T-helper 2 cell treated with Interferon-gamma antibody and Interleukin-4, amounts not matched to agents 100 ng/mL and 5 ng/mL, for 36 hours (primary cell): ENCODE measurements at regions not wholly inside any gene's neighbourhood (a gene's known extent, or its start where the extent isn't known, plus 50 kb on each side); places are given as distances from the start of the nearest gene placed in this dataset.

ENCODE experiments used
- intact Hi-C: fragments of 100-400 bp; cut with micrococcal nuclease; formaldehyde crosslinking; loops from one replicate; pipeline ENCODE4 v1.15.1; 2023

DNA sequence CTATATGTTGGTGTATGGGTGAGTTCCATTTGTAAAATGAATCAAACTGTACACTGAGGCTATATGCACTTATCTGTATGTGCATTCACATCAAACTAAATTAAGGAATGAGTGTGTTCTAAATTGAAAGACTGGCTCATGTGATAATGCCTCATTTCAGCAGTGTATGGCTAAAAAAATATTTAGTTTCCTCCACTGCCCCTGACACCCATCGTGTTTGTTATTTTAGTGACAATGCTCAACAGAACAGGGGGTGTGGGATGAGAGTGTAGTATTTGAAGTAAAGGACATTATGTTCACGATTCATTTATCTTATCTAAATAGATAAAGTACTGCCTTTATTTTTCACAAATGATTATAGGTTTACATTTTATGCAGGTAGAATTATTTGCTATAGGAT, 301.1 kb upstream of the ARPP21 start:
- intact Hi-C loops, result no loop called here

DNA sequence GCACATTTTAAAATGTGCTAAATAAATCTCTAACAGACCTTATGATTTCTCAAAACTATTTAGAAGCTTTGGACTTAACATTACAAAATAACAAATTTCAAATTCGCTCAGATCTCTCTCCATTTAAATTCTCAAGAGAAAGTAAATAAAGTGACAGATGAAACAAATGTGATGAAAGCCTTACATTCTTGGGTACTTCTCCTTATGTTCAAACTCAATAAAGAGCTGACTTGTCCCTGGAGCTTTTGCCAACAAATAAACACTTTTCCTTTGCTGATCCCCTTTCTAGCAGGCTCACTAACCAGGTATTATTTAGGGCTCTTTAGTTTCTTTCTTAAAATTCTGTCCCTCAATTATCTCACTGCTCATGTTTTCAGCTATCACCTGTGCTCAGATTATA, 259.1 kb upstream of the ARPP21 start:
- intact Hi-C loops, result no loop called here

DNA sequence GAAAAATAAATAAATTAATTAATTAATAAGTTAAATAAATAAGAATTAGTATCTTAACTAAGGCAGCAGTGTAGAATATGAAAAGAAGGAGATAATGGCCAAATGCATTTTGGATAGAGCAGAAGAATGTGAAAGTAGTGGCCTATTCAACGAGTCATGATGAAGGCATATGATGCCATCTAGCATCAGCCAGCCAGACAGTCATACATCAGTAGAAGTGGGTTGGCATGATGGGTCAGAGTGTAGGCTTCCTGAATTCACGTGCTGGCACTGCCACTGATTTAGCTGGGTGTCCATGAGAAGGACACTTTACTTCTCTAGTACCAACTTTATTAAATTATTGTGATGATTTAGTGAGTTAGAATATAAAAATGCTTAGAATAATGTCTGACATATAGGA, 256.1 kb upstream of the ARPP21 start:
- intact Hi-C loops, result no loop called here

DNA sequence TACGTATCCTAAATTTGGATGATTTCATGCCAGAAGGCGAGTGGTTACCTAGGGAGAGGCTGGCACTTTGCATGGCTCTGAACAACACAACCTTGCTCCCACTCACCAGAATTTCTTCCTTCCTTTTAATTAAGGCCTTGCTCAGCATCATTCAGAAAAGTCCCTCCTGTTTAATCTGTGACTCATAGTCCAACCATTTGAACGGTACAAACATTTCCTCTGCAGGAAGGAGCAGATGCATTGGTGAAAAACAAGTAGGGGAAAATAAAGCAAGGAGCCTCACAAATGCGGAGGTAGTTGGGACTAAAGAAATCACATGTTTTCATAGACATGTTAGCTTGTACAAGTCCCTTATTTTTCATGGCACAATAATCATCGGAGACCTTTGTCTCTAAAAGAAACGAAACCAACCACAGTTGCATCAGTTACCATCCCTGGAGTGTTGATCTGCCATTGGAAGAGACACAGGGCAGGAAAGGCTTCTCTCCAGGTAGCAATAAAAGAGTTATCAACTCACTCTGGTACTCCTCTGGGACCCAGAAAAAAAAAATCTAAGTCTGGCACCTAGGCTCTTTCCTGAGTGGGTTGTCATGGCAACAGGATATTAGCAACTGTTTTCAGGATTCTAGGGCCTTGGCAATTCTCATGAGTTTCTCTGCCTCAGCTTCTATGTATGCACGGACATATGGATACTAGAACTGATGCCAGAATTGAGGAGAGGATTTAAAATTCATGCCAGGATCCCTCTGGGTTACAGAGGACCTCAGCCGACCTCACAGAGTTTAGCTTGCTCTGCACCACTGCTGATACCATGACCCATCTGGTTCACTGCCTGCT, 255.4 kb upstream of the ARPP21 start:
- intact Hi-C loops, result no loop called here

DNA sequence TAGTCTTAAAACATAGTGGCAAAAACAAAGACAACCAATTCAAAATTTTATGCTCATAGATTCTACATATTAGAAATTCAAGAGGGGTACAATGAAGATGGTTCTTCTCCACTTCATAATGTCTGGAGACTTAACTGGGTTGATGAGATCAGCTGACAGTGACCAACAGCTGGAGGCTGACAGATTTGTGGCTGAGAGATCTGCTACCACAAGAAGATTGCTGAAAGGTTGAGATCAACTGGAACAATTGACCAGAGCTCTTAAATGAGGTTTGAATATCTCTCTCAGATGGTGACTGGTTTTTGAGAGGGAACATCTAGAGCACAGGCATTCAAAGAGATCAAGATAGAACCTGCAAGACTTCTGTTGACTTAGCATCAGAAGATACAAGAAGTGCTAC, 254.1 kb upstream of the ARPP21 start:
- intact Hi-C loops, result no loop called here

GRCh38 chr3:35389907-35390306, 249.4 kb upstream of the ARPP21 start:
- intact Hi-C loops, result no loop called here

GRCh38 chr3:35392187-35392586, 247.1 kb upstream of the ARPP21 start:
- intact Hi-C loops, result no loop called here

- intact Hi-C loops, result no loop called here
Observed at GRCh38 chr3:35393901-35394799, 245.2 kb upstream of the ARPP21 start.

DNA sequence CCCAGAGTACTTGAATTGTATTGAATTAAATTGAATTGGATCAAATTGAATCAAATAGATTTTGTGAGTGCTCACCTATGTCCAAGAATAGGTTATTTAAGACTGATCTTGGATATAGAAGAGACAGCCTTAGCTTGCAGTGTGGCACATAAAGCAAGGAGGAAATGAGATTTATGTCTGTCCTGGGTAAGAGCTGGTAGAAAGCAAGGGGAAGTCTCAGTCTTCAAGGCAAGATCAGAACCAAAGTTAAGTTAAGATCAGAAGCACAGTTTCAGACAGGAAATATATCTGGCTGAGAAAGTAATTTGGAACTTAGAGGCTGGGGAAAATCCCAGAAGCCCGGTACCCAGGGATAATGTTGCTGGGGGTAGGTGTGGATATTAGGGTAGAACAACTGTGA, 244.4 kb upstream of the ARPP21 start:
- intact Hi-C loops, result no loop called here

- intact Hi-C loops, result no loop called here
Observed at GRCh38 chr3:35401671-35402070, 237.7 kb upstream of the ARPP21 start.

GRCh38 chr3:35404571-35404970, 234.8 kb upstream of the ARPP21 start:
- intact Hi-C loops, result no loop called here

GRCh38 chr3:35408882-35409281, 230.4 kb upstream of the ARPP21 start:
- intact Hi-C loops, result no loop called here

- intact Hi-C loops, result no loop called here
Observed at GRCh38 chr3:35409991-35410390, 229.3 kb upstream of the ARPP21 start.

- intact Hi-C loops, result no loop called here
Observed at GRCh38 chr3:35413483-35413882, 225.8 kb upstream of the ARPP21 start.

DNA sequence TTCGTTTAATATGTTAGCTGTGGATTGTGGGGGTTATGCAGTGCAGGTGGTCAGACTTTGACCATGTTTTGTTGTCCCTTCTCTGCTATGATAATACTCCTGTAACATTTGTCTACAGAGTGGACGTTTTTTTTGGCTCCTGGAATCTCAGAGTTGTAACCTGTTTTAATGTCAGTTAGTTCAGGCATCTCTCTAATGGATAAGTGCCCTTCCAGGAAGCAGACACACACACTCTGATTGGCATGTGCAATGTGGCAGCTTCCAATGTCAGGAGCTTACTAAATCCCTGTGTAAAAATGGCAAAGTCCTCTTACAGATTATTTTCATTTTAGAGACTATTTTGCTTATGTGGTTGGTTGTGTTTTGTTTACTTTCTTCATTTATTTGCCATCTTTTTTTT, 222.2 kb upstream of the ARPP21 start:
- intact Hi-C loops, result no loop called here

DNA sequence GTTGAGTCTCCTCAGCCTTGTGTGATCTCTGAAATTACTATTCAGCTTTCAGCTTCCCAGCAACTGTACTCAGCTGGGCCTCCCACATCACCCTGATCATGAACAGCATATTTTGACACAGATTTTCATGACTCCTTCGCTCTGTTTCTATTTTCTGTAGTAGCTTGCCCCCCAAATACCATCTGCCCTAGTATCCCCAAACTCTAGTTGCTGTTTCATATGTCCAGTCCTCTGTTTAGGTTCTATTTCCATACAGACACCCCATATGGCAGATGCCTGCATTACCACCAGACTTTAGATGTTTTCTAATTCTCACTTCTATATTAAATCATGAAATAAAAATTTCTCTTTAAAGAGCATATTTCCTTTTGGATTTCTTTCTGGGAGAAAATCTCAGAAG, 217.2 kb upstream of the ARPP21 start:
- intact Hi-C loops, result no loop called here

DNA sequence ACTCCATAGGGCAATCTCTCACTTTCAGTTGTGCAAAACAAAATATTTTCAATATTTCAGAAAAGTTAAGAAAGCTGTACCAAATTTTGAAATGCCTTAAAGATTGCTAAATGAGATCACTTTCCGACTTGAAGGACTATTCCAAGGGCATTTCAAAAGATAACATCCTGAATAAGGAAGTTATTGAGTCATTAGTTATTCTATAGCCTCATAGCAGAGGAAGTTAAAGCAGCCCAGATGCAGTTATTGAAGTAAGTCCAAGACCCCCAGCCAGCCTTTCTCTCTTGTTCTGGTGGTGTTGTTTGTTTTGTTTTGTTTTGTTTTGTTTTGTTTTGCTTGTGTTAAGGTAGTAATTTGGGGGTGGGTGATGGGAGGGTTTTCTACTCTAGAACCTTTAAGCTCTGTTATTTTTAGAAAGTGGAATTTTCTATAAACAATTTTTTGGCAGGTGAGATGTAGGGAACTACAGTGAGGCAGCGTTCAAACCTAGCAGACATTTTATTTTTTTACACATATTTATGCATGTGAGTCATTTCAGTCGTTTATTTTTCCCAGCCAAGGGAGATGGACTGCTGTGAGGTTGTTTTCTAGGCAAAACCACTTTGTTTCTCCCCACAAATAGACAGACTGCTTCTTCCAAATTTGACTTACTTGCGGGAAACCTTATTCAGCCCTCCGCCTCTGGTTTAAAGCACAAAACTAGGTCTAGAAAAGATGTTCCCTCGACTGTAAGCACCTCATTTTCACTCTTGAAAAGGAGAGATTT, 216.3 kb upstream of the ARPP21 start:
- intact Hi-C loops, result no loop called here

GRCh38 chr3:35426366-35426958, 212.9 kb upstream of the ARPP21 start:
- intact Hi-C loops, result no loop called here

DNA sequence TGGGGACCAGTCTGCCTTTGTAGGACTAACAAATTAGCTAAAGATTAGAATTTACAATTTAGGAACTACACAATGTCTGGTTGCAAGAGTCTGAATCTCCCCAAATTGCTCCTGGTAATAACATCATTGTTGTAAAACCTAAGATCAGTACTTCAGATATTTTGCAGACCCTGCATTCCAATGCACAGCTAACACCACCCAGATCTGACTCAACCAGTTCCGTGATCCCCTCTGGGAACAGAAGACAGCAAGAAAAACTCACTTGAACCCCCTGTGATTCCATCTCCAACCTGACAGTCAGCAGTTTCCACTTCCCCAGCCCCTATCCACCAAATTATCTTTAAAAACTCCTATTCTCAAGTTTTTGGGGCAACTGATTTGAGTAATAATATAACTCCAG, 201.9 kb upstream of the ARPP21 start:
- intact Hi-C loops, result no loop called here

GRCh38 chr3:35438101-35438500, 201.2 kb upstream of the ARPP21 start:
- intact Hi-C loops, result no loop called here

GRCh38 chr3:35439663-35440062, 199.7 kb upstream of the ARPP21 start:
- intact Hi-C loops, result no loop called here
